GM12872 (cell line): ENCODE measurements at regions not wholly inside any gene's neighbourhood (a gene's known extent, or its start where the extent isn't known, plus 50 kb on each side); places are given as distances from the start of the nearest gene placed in this dataset.

Experiments
- CTCF ChIP-seq: IDR thresholded peaks from 3 replicates; pipeline ENCODE4 v1.5.1; 2011; ENCODE audit warnings: low read depth, mild to moderate bottlenecking, low read length, moderate library complexity; ENCODE audit not compliant: insufficient read depth

GRCh38 chr2:49278141-49278540 is 123.8 kb upstream of the FSHR start:
- TF ChIP-seq CTCF: no peak

- TF ChIP-seq CTCF: no peak
Measured at GRCh38 chr2:49271060-49271606, 116.8 kb upstream of the FSHR start.

GRCh38 chr2:49270091-49270490 is 115.8 kb upstream of the FSHR start:
- no peak for TF ChIP-seq CTCF

GRCh38 chr2:49265471-49265870 is 111.2 kb upstream of the FSHR start:
- no peak for TF ChIP-seq CTCF

GRCh38 chr2:49262801-49263560 is 108.7 kb upstream of the FSHR start:
- no peak for TF ChIP-seq CTCF

- no peak for TF ChIP-seq CTCF
Measured at GRCh38 chr2:49261781-49262180, 107.5 kb upstream of the FSHR start.

GRCh38 chr2:49260979-49261538 is 106.7 kb upstream of the FSHR start:
- TF ChIP-seq CTCF: no peak
